ENCODE measurements at regions not wholly inside any gene's neighbourhood (a gene's known extent, or its start where the extent isn't known, plus 50 kb on each side); places are given as distances from the start of the nearest gene placed in this dataset.

- Histone ChIP-seq H3K27ac (no peak overlapping the region), H3K79me2 (no peaks in the 10 kb centered on the region), H3K9ac (no peak overlapping the region), H3K27me3 (ENCODE audit: control insufficient read depth, insufficient read depth, low read length) (no peaks in the 10 kb centered on the region), H2AFZ (no peak overlapping the region), H3K36me3 (ENCODE audit: control insufficient read depth, insufficient read depth, low read length) (no peaks in the 10 kb centered on the region), H3K9me3 (ENCODE audit: control insufficient read depth, low read length) (no peaks in the 10 kb centered on the region), H3K4me3 (ENCODE audit: low read depth, low read length) (no peak overlapping the region), H3K4me1 (no peaks in the 10 kb centered on the region), H3K4me2 (ENCODE audit: low read length) (no peak overlapping the region)
- TF ChIP-seq CTCF (IDR thresholded peaks at IDR 0.05) = no peak
These were observed 118.9 kb upstream of the SFSWAP start for GRCh38 chr12:131591714-131592709.

GRCh38 chr12:131592972-131593371, 117.9 kb upstream of the SFSWAP start:
- Histone ChIP-seq H3K27me3 (ENCODE audit: control insufficient read depth, insufficient read depth, low read length) (no peaks in the 10 kb centered on the region), H3K36me3 (ENCODE audit: control insufficient read depth, insufficient read depth, low read length) (no peaks in the 10 kb centered on the region), H3K9ac (no peak overlapping the region), H3K79me2 (no peaks in the 10 kb centered on the region), H3K9me3 (ENCODE audit: control insufficient read depth, low read length) (no peaks in the 10 kb centered on the region), H3K4me1 (no peaks in the 10 kb centered on the region), H3K4me3 (ENCODE audit: low read depth, low read length) (no peak overlapping the region), H3K27ac (no peak overlapping the region), H2AFZ (no peak overlapping the region), H3K4me2 (ENCODE audit: low read length) (no peak overlapping the region)
- no peak for TF ChIP-seq CTCF (IDR thresholded peaks at IDR 0.05)

GRCh38 chr12:131593406-131593805, 117.5 kb upstream of the SFSWAP start:
- no peaks in the 10 kb centered on the region for H3K4me1 ChIP-seq
- no peaks in the 10 kb centered on the region for H3K9me3 ChIP-seq (ENCODE audit: control insufficient read depth, low read length)
- no peak overlapping the region for H3K9ac ChIP-seq
- no peak overlapping the region for H3K27ac ChIP-seq
- H3K36me3 ChIP-seq (ENCODE audit: control insufficient read depth, insufficient read depth, low read length) = no peaks in the 10 kb centered on the region
- no peak overlapping the region for H2AFZ ChIP-seq
- H3K79me2 ChIP-seq = no peaks in the 10 kb centered on the region
- no peaks in the 10 kb centered on the region for H3K27me3 ChIP-seq (ENCODE audit: control insufficient read depth, insufficient read depth, low read length)
- no peak for TF ChIP-seq CTCF (IDR thresholded peaks at IDR 0.05)
- H3K4me3 ChIP-seq (ENCODE audit: low read depth, low read length) = no peak overlapping the region
- no peak overlapping the region for H3K4me2 ChIP-seq (ENCODE audit: low read length)

- TF ChIP-seq CTCF (IDR thresholded peaks at IDR 0.05) = no peak
- no peaks in the 10 kb centered on the region for H3K4me1 ChIP-seq
- H3K36me3 ChIP-seq (ENCODE audit: control insufficient read depth, insufficient read depth, low read length) = no peaks in the 10 kb centered on the region
- H3K9me3 ChIP-seq (ENCODE audit: control insufficient read depth, low read length) = no peaks in the 10 kb centered on the region
- no peaks in the 10 kb centered on the region for H3K27me3 ChIP-seq (ENCODE audit: control insufficient read depth, insufficient read depth, low read length)
- H3K4me2 ChIP-seq (ENCODE audit: low read length) = no peak overlapping the region
- no peak overlapping the region for H3K27ac ChIP-seq
- H2AFZ ChIP-seq = no peak overlapping the region
- H3K79me2 ChIP-seq = no peaks in the 10 kb centered on the region
- no peak overlapping the region for H3K4me3 ChIP-seq (ENCODE audit: low read depth, low read length)
- H3K9ac ChIP-seq = no peak overlapping the region
These were observed 114.8 kb upstream of the SFSWAP start for GRCh38 chr12:131596115-131596514.

Measured in parathyroid adenoma (tissue), 2 donors.